Effector memory CD8-positive, alpha-beta T cell (primary cell): ENCODE measurements at regions not wholly inside any gene's neighbourhood (a gene's known extent, or its start where the extent isn't known, plus 50 kb on each side); places are given as distances from the start of the nearest gene placed in this dataset.
"Not testable (repeated sequence)": the region's sequence is repeated elsewhere in the genome, so short reads cannot be mapped to it uniquely, and the experiment has no call there.

ENCODE experiments used
- ATAC-seq: fragments of 150-1000 bp; cut with Tn5 transposase; replicated peaks from 2 replicates; pipeline ENCODE4 v1.10.0; 2021; ENCODE audit warnings: mild to moderate bottlenecking, moderate library complexity
- DNase-seq, 3 experiments: peaks; one replicate each; pipeline ENCODE4 v3.0.0; 2021
- H3K27ac Mint-ChIP-seq, 2 donors: one replicate each; pipeline ENCODE4 v1.8.0; 2022; ENCODE audit warnings: mild to moderate bottlenecking in 2 of 2, mixed read lengths in 2 of 2, moderate library complexity in 2 of 2
- H3K27me3 Mint-ChIP-seq, 2 donors: one replicate each; pipeline ENCODE4 v1.8.0; 2022; ENCODE audit warnings: mixed read lengths in 2 of 2
- H3K36me3 Mint-ChIP-seq: one replicate; pipeline ENCODE4 v1.8.0; 2022; ENCODE audit warnings: mild to moderate bottlenecking, moderate library complexity, mixed read lengths; ENCODE audit not compliant: insufficient read depth
- H3K4me1 Mint-ChIP-seq, 2 donors: one replicate each; pipeline ENCODE4 v1.8.0; 2022; ENCODE audit warnings: low read depth in 2 of 2, mixed read lengths in 2 of 2
- H3K4me3 Mint-ChIP-seq, 2 donors: one replicate each; pipeline ENCODE4 v1.8.0; 2022; ENCODE audit warnings: mild to moderate bottlenecking in 2 of 2, mixed read lengths in 2 of 2, moderate library complexity in 2 of 2
- H3K9me3 Mint-ChIP-seq, 2 donors: one replicate each; pipeline ENCODE4 v1.8.0; 2022; ENCODE audit warnings: mixed read lengths in 2 of 2

DNA sequence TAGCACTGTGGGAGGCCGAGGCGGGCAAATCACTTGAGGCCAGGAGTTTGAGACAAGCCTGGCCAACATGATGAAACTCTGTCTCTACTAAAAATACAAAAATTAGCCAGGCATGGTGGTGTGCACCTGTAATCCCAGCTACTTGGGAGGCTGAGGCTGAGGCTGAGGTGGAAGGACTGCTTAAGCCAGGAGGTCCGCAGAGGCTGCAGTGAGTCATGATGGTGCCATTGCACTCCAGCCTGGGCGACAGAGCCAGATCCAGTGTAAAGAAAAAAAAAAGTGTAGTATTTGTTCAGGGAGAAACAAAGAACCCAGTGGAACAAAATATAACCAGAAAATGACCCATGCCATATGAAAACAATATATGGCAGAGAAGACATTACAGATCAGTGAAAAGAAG lies 57.4 kb upstream of the SMURF2 start:
- H3K36me3 Mint-ChIP-seq, H3K27ac Mint-ChIP-seq, H3K4me1 Mint-ChIP-seq, H3K4me3 Mint-ChIP-seq, H3K27me3 Mint-ChIP-seq, H3K9me3 Mint-ChIP-seq, ATAC-seq, DNase-seq: not testable (repeated sequence)

DNA sequence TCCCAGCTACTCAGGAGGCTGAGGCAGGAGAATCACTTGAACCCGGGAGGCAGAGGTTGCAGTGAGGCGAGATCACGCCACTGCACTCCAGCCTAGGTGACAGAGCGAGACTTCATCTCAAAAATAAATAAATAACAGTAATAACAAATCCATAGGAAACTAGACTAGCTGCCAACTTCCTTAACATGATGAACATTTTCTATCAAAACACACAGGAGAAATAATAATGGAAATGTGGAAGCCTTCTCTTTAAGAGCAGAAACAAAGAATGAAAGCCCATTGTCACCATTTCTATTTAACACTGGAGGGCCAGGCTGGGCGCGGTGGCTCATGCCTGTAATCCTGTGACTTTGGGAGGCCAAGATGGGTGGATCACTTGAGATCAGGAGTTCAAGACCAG lies 56.7 kb upstream of the SMURF2 start:
- not testable (repeated sequence) for ATAC-seq, DNase-seq, H3K9me3 Mint-ChIP-seq, H3K4me3 Mint-ChIP-seq, H3K27ac Mint-ChIP-seq, H3K4me1 Mint-ChIP-seq, H3K27me3 Mint-ChIP-seq, H3K36me3 Mint-ChIP-seq

DNA sequence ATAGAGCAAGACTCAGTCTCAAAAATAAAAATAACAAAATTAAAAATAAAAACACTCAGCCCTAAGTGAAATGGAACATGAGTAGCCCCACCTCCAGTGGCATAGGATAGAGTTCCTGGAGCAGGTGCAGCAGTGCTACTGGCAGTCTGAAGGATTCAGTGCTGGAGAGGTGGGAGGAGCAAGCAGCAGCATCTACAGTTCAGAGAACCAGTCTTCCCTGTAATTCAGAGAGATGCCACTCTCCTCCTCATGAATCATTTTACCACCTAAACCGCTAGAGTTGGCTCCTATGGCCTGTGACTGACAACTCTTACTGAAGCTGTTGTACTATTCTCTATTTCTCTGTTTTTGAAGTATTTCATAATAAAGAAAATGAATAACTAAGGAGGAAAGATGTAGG lies 56.0 kb upstream of the SMURF2 start:
- no peaks in the 10 kb centered on the region for H3K9me3 Mint-ChIP-seq
- no peaks in the 10 kb centered on the region for H3K36me3 Mint-ChIP-seq
- ATAC-seq: no peak
- H3K4me3 Mint-ChIP-seq: no peak overlapping the region
- H3K4me1 Mint-ChIP-seq: peaks cover 10 to 14% of the 10 kb centered on the region in 2 donors
- peak overlapping the region in 1 of 2 donors; percentile 48 for H3K27ac Mint-ChIP-seq
- DNase-seq: no peak
- H3K27me3 Mint-ChIP-seq: no peaks in the 10 kb centered on the region

DNA sequence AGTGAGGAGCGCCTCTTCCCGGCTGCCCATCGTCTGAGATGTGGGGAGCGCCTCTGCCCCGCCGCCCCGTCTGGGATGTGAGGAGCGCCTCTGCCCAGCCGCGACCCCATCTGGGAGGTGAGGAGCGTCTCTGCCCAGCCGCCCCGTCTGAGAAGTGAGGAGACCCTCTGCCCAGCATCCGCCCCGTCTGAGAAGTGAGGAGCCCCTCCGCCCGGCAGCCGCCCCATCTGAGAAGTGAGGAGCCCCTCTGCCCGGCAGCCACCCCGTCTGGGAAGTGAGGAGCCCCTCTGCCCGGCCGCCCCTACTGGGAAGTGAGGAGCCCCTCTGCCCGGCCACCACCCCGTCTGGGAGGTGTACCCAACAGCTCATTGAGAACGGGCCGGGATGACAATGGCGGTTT lies 54.4 kb upstream of the SMURF2 start:
- not testable (repeated sequence) for ATAC-seq, H3K9me3 Mint-ChIP-seq, H3K36me3 Mint-ChIP-seq, DNase-seq, H3K4me3 Mint-ChIP-seq, H3K27ac Mint-ChIP-seq, H3K27me3 Mint-ChIP-seq
- peaks cover 19 to 20% of the 10 kb centered on the region in 2 donors for H3K4me1 Mint-ChIP-seq

DNA sequence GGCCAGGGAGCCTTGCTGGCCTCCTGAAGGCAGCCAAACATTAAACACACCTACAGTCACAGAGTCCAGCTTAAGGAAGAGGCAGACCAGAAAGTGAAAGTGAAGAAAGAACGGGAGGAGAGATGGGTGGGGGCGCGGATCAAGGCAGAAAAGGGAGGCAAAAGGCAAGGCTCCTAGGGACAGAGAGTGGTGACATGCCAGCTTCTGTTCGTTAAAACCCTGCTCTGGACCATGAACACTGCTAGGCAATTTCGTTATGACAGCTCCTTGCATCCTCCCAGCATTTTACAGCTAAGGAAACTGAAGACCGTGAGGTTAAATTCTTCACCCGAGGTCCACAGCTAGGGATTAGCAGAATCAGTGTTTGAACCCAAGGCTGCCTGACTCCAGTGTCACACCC lies 51.7 kb upstream of the SMURF2 start:
- H3K36me3 Mint-ChIP-seq, H3K27me3 Mint-ChIP-seq, DNase-seq, ATAC-seq, H3K9me3 Mint-ChIP-seq: not testable (repeated sequence)
- H3K27ac Mint-ChIP-seq: peak overlapping the region; percentile 93 to 95
- peaks cover 41 to 45% of the 10 kb centered on the region in 2 donors for H3K4me1 Mint-ChIP-seq
- H3K4me3 Mint-ChIP-seq: peak overlapping the region; percentile 88 to 90

DNA sequence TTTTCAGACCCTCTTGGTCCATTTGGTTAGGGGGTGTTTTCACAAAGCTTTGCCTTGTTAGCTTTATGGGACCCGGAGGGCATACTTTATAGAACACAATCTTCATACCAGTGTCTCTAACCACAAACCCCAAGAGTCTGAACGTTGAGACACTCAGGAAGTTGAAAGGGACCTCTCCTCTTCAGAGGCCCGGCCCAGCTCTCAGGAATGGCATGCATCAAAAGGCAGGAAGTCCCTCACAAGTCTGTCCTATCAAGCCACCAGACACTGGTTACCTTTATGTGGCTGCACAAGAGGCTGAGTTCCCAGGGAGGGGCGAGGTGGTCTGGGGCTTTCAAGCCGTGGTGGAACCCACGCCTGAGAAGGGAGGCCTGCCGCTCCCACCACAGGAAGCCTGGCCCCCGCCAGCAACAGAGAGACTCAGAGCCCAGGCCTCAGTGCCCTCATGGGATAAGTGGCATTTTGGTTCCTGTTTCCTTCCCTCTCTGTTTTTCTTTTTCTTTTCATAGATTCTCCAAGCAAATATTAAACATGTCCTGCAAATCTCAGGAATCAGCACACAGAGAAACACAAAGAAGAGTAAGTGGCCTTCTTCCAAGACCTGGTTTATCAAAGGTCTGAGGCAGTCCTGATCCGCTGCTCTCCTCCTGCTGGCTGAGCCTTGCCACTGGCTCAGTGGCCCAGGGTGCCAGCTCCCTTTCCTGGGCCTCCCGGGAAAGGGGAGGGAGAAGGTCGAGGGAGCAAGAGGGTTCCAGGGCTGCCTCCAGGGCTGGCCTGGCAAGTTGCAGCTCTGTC lies 50.6 kb upstream of the SMURF2 start:
- H3K4me1 Mint-ChIP-seq: peaks cover 48 to 52% of the 10 kb centered on the region in 2 donors
- peak; percentile 50 to 54 (median 53) for DNase-seq
- ATAC-seq: peak; percentile 80
- not testable (repeated sequence) for H3K9me3 Mint-ChIP-seq, H3K27me3 Mint-ChIP-seq, H3K36me3 Mint-ChIP-seq
- H3K4me3 Mint-ChIP-seq: peak overlapping the region; percentile 88 to 90
- peak overlapping the region; percentile 93 to 95 for H3K27ac Mint-ChIP-seq
